ENCODE measurements at regions not wholly inside any gene's neighbourhood (a gene's known extent, or its start where the extent isn't known, plus 50 kb on each side); places are given as distances from the start of the nearest gene placed in this dataset.

DNA sequence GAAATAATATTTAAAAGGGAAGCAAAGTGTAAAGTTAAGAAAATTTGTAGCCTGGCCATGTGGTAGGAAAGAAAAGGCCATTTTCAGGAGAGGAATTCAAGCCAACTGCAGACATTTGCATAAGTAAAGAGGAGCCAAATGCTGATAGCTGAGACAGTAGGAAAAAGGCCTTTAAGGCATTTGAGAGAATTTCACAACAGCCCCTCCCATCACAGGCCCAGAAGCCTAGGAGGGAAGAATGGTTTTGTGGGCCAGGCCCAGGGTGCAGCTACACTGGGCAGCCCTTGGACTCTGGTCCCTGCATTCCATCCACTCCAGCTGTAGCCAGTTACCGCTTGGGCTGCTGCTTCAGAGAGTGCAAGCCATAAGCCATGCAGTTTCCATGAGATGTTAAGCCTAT lies 1556.8 kb downstream of the EFNA5 start:
- CTCF ChIA-PET, result no interaction called here
- no peaks in the 10 kb centered on the region for H3K36me3 ChIP-seq (ENCODE audit: insufficient read depth, low read length, poor library complexity, severe bottlenecking)
- H3K27ac ChIP-seq (ENCODE audit: low read depth, low read length, poor library complexity, severe bottlenecking), result no peak overlapping the region
- H3K4me1 ChIP-seq (ENCODE audit: insufficient read depth, low read length, poor library complexity, severe bottlenecking), result no peaks in the 10 kb centered on the region
- DNase-seq (ENCODE audit: low spot score), result no peak
- intact Hi-C loops (cut with micrococcal nuclease; ENCODE audit: unreplicated experiment), result no loop called here
- POLR2A ChIA-PET (ENCODE audit: low non-redundant PET), result no interaction called here
- H3K9me3 ChIP-seq (ENCODE audit: low read depth, low read length, poor library complexity, severe bottlenecking), result no peaks in the 10 kb centered on the region
- H3K27me3 ChIP-seq (replicated peaks; ENCODE audit: insufficient read depth, low read depth, low read length, poor library complexity), result no peaks in the 10 kb centered on the region
- BruUV-seq (replicated peaks), result no TSS peak
- H3K4me3 ChIP-seq (ENCODE audit: low read depth, low read length, poor library complexity, severe bottlenecking), result no peak overlapping the region
- no peak for TF ChIP-seq EZH2 (IDR thresholded peaks at IDR 0.05; ENCODE audit: borderline replicate concordance, low read depth, low read length, poor library complexity, severe bottlenecking)
- TF ChIP-seq CTCF (conservative IDR thresholded peaks at IDR 0.05; ENCODE audit: low read depth, low read length), result no peak

DNA sequence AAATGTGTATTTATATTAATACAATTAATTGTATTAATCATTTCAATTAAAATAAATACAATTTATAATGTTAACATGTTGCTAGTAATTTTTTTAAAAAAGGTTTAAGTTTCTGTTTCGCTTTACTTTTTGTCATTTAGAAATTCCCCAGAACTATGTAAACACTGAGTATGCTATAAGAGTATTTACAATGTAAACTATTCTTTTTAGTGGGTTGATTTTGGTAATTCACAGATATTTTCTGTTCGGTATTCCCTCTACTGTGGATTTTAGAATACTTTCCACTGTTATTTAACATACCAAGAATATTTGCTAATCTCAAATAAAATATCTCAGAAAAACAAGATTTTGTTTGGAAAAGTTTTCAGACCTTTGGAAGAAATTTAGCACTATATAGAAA lies 1564.4 kb downstream of the EFNA5 start:
- H3K4me3 ChIP-seq (ENCODE audit: low read depth, low read length, poor library complexity, severe bottlenecking), result no peak overlapping the region
- DNase-seq (ENCODE audit: low spot score), result no peak
- H3K36me3 ChIP-seq (ENCODE audit: insufficient read depth, low read length, poor library complexity, severe bottlenecking), result no peaks in the 10 kb centered on the region
- H3K27me3 ChIP-seq (replicated peaks; ENCODE audit: insufficient read depth, low read depth, low read length, poor library complexity), result no peaks in the 10 kb centered on the region
- CTCF ChIA-PET, result no interaction called here
- POLR2A ChIA-PET (ENCODE audit: low non-redundant PET), result no interaction called here
- no TSS peak for BruUV-seq (replicated peaks)
- H3K9me3 ChIP-seq (ENCODE audit: low read depth, low read length, poor library complexity, severe bottlenecking), result no peaks in the 10 kb centered on the region
- intact Hi-C loops (cut with micrococcal nuclease; ENCODE audit: unreplicated experiment), result no loop called here
- no peaks in the 10 kb centered on the region for H3K4me1 ChIP-seq (ENCODE audit: insufficient read depth, low read length, poor library complexity, severe bottlenecking)
- TF ChIP-seq EZH2 (IDR thresholded peaks at IDR 0.05; ENCODE audit: borderline replicate concordance, low read depth, low read length, poor library complexity, severe bottlenecking), result no peak
- TF ChIP-seq CTCF (conservative IDR thresholded peaks at IDR 0.05; ENCODE audit: low read depth, low read length), result no peak
- no peak overlapping the region for H3K27ac ChIP-seq (ENCODE audit: low read depth, low read length, poor library complexity, severe bottlenecking)

DNA sequence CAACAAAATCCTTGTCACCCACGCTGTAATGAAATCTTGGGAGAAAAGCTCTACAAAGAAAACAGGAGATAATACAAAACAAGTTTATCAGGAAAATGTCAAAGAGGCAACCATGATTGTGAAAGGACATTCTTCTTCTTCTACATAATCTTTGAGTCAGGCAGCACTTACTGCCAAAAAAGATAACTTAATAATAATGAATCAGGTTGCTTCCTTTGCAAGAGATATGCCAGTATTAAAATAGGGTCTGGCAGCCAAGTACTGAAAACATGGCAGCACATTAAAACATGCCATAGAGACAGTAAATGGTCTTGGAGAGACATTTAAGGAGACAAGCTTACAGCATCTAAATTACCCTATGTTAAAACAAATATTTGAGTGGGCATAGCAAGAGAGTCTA lies 1573.4 kb downstream of the EFNA5 start:
- TF ChIP-seq CTCF (conservative IDR thresholded peaks at IDR 0.05; ENCODE audit: low read depth, low read length) (no peak), EZH2 (IDR thresholded peaks at IDR 0.05; ENCODE audit: borderline replicate concordance, low read depth, low read length, poor library complexity, severe bottlenecking) (no peak)
- Histone ChIP-seq H3K27ac (ENCODE audit: low read depth, low read length, poor library complexity, severe bottlenecking) (no peak overlapping the region), H3K36me3 (ENCODE audit: insufficient read depth, low read length, poor library complexity, severe bottlenecking) (no peaks in the 10 kb centered on the region), H3K27me3 (replicated peaks; ENCODE audit: insufficient read depth, low read depth, low read length, poor library complexity) (no peaks in the 10 kb centered on the region), H3K4me1 (ENCODE audit: insufficient read depth, low read length, poor library complexity, severe bottlenecking) (no peaks in the 10 kb centered on the region), H3K9me3 (ENCODE audit: low read depth, low read length, poor library complexity, severe bottlenecking) (no peaks in the 10 kb centered on the region), H3K4me3 (ENCODE audit: low read depth, low read length, poor library complexity, severe bottlenecking) (no peak overlapping the region)
- intact Hi-C loops (cut with micrococcal nuclease; ENCODE audit: unreplicated experiment), result no loop called here
- CTCF ChIA-PET, result no interaction called here
- no peak for DNase-seq (ENCODE audit: low spot score)
- POLR2A ChIA-PET (ENCODE audit: low non-redundant PET), result no interaction called here
- BruUV-seq (replicated peaks), result no TSS peak

All from A673 (cell line).